ENCODE measurements at regions not wholly inside any gene's neighbourhood (a gene's known extent, or its start where the extent isn't known, plus 50 kb on each side); places are given as distances from the start of the nearest gene placed in this dataset.

GRCh38 chr17:53548252-53548651 is 274.5 kb upstream of the KIF2B start:
- Histone ChIP-seq H2AFZ (ENCODE audit: low read depth, low read length) (no peak overlapping the region), H3K14ac (ENCODE audit: low read length in 2 of 2) (no peak overlapping the region), H3K79me1 (replicated peaks; ENCODE audit: low read length, poor library complexity, severe bottlenecking) (no peaks in the 10 kb centered on the region), H3K9me3 (ENCODE audit: control insufficient read depth, low read length) (peaks cover 7% of the 10 kb centered on the region), H3K9ac (ENCODE audit: low read length) (no peak overlapping the region), H4K8ac (ENCODE audit: low read length) (no peak overlapping the region), H2BK12ac (ENCODE audit: low read length in 2 of 2) (no peak overlapping the region), H3K4ac (ENCODE audit: low read depth in 1 of 2, low read length in 2 of 2) (no peak overlapping the region), H2BK15ac (ENCODE audit: low read depth, poor library complexity, severe bottlenecking) (no peak overlapping the region), H3K27me3 (ENCODE audit: control insufficient read depth in 1 of 2, insufficient read depth in 1 of 2, low read length in 2 of 2) (no peaks in the 10 kb centered on the region), H3K36me3 (ENCODE audit: control insufficient read depth in 1 of 2, insufficient read depth in 2 of 2, low read depth in 1 of 2, low read length in 2 of 2) (no peaks in the 10 kb centered on the region), H3K27ac (ENCODE audit: low read length, poor library complexity, severe bottlenecking) (no peak overlapping the region), H3K4me1 (ENCODE audit: control insufficient read depth, insufficient read depth, low read depth, low read length) (no peaks in the 10 kb centered on the region), H3K4me3 (ENCODE audit: insufficient read depth in 1 of 2, low read depth in 1 of 2, low read length in 2 of 2) (no peak overlapping the region), H3K4me2 (ENCODE audit: low read length, poor library complexity, severe bottlenecking) (no peak overlapping the region), H3K23ac (ENCODE audit: low read length in 2 of 2) (no peak overlapping the region), H2BK5ac (ENCODE audit: low read depth, low read length, poor library complexity, severe bottlenecking) (no peak overlapping the region), H3K18ac (ENCODE audit: low read depth in 1 of 2, low read length in 2 of 2) (no peak overlapping the region), H2BK120ac (ENCODE audit: low read depth, low read length) (no peak overlapping the region), H2AK5ac (ENCODE audit: low read length, severe bottlenecking) (no peak overlapping the region), H4K91ac (ENCODE audit: low read length) (no peak overlapping the region)
- 89% methylated on average over 2 of the region's 4 CpGs for WGBS
- DNase-seq = no peak

DNA sequence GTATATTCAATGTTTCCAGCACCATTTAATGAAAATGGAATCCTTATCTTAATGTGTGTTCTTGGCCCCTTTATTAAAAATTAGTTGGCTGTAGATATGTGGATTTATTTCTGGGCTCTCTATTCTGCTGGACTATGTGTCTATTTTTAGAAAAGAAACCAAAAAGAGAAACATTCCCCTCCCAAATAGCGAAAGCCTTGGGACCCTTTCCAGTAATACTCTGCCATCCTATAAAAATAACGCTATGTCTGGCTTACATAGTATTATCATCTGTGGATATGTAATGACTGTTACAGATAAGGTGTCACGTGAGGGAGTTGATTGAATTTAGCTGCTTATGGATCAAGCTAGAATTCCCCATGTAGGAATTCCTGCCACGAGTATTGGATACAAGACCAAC is 279.3 kb upstream of the KIF2B start:
- WGBS = 73% methylated on average over 2 of the region's 4 CpGs

GRCh38 chr17:53538129-53538617 is 284.6 kb upstream of the KIF2B start:
- Histone ChIP-seq H4K91ac (ENCODE audit: low read length) (no peak overlapping the region), H3K4me1 (ENCODE audit: control insufficient read depth, insufficient read depth, low read depth, low read length) (no peaks in the 10 kb centered on the region), H2BK5ac (ENCODE audit: low read depth, low read length, poor library complexity, severe bottlenecking) (no peak overlapping the region), H3K27ac (ENCODE audit: low read length, poor library complexity, severe bottlenecking) (no peak overlapping the region), H3K4me2 (ENCODE audit: low read length, poor library complexity, severe bottlenecking) (no peak overlapping the region), H3K14ac (ENCODE audit: low read length in 2 of 2) (no peak overlapping the region), H3K9me3 (ENCODE audit: control insufficient read depth, low read length) (peaks cover 5% of the 10 kb centered on the region), H2BK12ac (ENCODE audit: low read length in 2 of 2) (no peak overlapping the region), H2BK120ac (ENCODE audit: low read depth, low read length) (no peak overlapping the region), H3K4ac (ENCODE audit: low read depth in 1 of 2, low read length in 2 of 2) (no peak overlapping the region), H2AK5ac (ENCODE audit: low read length, severe bottlenecking) (no peak overlapping the region), H3K18ac (ENCODE audit: low read depth in 1 of 2, low read length in 2 of 2) (no peak overlapping the region), H3K27me3 (ENCODE audit: control insufficient read depth in 1 of 2, insufficient read depth in 1 of 2, low read length in 2 of 2) (no peaks in the 10 kb centered on the region), H3K9ac (ENCODE audit: low read length) (no peak overlapping the region), H3K4me3 (ENCODE audit: insufficient read depth in 1 of 2, low read depth in 1 of 2, low read length in 2 of 2) (no peak overlapping the region), H2BK15ac (ENCODE audit: low read depth, poor library complexity, severe bottlenecking) (no peak overlapping the region), H4K8ac (ENCODE audit: low read length) (no peak overlapping the region), H3K79me1 (replicated peaks; ENCODE audit: low read length, poor library complexity, severe bottlenecking) (no peaks in the 10 kb centered on the region), H3K23ac (ENCODE audit: low read length in 2 of 2) (no peak overlapping the region), H3K36me3 (ENCODE audit: control insufficient read depth in 1 of 2, insufficient read depth in 2 of 2, low read depth in 1 of 2, low read length in 2 of 2) (no peaks in the 10 kb centered on the region), H2AFZ (ENCODE audit: low read depth, low read length) (no peak overlapping the region)
- no peak for DNase-seq
- WGBS = 93% methylated on average over 2 of the region's 2 CpGs

More for the DNA sequence above, 279.3 kb upstream of the KIF2B start:
- Histone ChIP-seq H2BK120ac (ENCODE audit: low read depth, low read length) (no peak overlapping the region), H3K79me1 (replicated peaks; ENCODE audit: low read length, poor library complexity, severe bottlenecking) (no peaks in the 10 kb centered on the region), H2BK12ac (ENCODE audit: low read length in 2 of 2) (no peak overlapping the region), H2AFZ (ENCODE audit: low read depth, low read length) (no peak overlapping the region), H4K91ac (ENCODE audit: low read length) (no peak overlapping the region), H2AK5ac (ENCODE audit: low read length, severe bottlenecking) (no peak overlapping the region), H3K9ac (ENCODE audit: low read length) (no peak overlapping the region), H3K4me1 (ENCODE audit: control insufficient read depth, insufficient read depth, low read depth, low read length) (no peaks in the 10 kb centered on the region), H3K9me3 (ENCODE audit: control insufficient read depth, low read length) (no peaks in the 10 kb centered on the region), H3K27me3 (ENCODE audit: control insufficient read depth in 1 of 2, insufficient read depth in 1 of 2, low read length in 2 of 2) (no peaks in the 10 kb centered on the region), H3K4me3 (ENCODE audit: insufficient read depth in 1 of 2, low read depth in 1 of 2, low read length in 2 of 2) (no peak overlapping the region), H2BK5ac (ENCODE audit: low read depth, low read length, poor library complexity, severe bottlenecking) (no peak overlapping the region), H3K4ac (ENCODE audit: low read depth in 1 of 2, low read length in 2 of 2) (no peak overlapping the region), H3K36me3 (ENCODE audit: control insufficient read depth in 1 of 2, insufficient read depth in 2 of 2, low read depth in 1 of 2, low read length in 2 of 2) (no peaks in the 10 kb centered on the region), H3K27ac (ENCODE audit: low read length, poor library complexity, severe bottlenecking) (no peak overlapping the region), H2BK15ac (ENCODE audit: low read depth, poor library complexity, severe bottlenecking) (no peak overlapping the region), H3K18ac (ENCODE audit: low read depth in 1 of 2, low read length in 2 of 2) (no peak overlapping the region), H3K4me2 (ENCODE audit: low read length, poor library complexity, severe bottlenecking) (no peak overlapping the region), H4K8ac (ENCODE audit: low read length) (no peak overlapping the region), H3K23ac (ENCODE audit: low read length in 2 of 2) (no peak overlapping the region), H3K14ac (ENCODE audit: low read length in 2 of 2) (no peak overlapping the region)
- no peak for DNase-seq

DNA sequence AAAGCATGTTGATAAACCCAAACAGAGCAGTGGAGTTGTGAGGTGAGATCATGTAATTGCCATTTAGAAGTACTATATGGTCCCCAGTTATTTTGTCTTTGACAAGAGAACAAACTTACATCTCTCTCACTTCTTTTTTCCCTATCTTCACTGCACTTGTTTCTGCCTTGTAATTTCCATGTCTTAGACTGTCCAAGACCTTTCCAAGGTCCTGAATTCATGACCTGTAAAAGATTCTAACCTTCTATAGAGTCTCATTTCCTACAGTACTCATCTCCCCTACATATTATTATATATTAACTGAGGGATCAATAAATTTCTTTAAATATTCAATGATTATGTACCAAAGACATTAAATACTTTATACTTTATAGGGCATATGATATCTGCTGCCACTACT is 295.3 kb upstream of the KIF2B start:
- no peak overlapping the region for H3K23ac ChIP-seq (ENCODE audit: low read length in 2 of 2)
- no peaks in the 10 kb centered on the region for H3K79me1 ChIP-seq (replicated peaks; ENCODE audit: low read length, poor library complexity, severe bottlenecking)
- no peak overlapping the region for H3K4me2 ChIP-seq (ENCODE audit: low read length, poor library complexity, severe bottlenecking)
- H2BK15ac ChIP-seq (ENCODE audit: low read depth, poor library complexity, severe bottlenecking) = no peak overlapping the region
- no peak overlapping the region for H3K4ac ChIP-seq (ENCODE audit: low read depth in 1 of 2, low read length in 2 of 2)
- H3K27me3 ChIP-seq (ENCODE audit: control insufficient read depth in 1 of 2, insufficient read depth in 1 of 2, low read length in 2 of 2) = no peaks in the 10 kb centered on the region
- H3K36me3 ChIP-seq (ENCODE audit: control insufficient read depth in 1 of 2, insufficient read depth in 2 of 2, low read depth in 1 of 2, low read length in 2 of 2) = no peaks in the 10 kb centered on the region
- H2BK5ac ChIP-seq (ENCODE audit: low read depth, low read length, poor library complexity, severe bottlenecking) = no peak overlapping the region
- no peak overlapping the region for H2AK5ac ChIP-seq (ENCODE audit: low read length, severe bottlenecking)
- H4K8ac ChIP-seq (ENCODE audit: low read length) = no peak overlapping the region
- H3K4me3 ChIP-seq (ENCODE audit: insufficient read depth in 1 of 2, low read depth in 1 of 2, low read length in 2 of 2) = no peak overlapping the region
- no peak overlapping the region for H3K9ac ChIP-seq (ENCODE audit: low read length)
- no peak overlapping the region for H3K14ac ChIP-seq (ENCODE audit: low read length in 2 of 2)
- no peak overlapping the region for H3K18ac ChIP-seq (ENCODE audit: low read depth in 1 of 2, low read length in 2 of 2)
- peaks cover 18% of the 10 kb centered on the region for H3K9me3 ChIP-seq (ENCODE audit: control insufficient read depth, low read length)
- no peak overlapping the region for H2BK120ac ChIP-seq (ENCODE audit: low read depth, low read length)
- no peaks in the 10 kb centered on the region for H3K4me1 ChIP-seq (ENCODE audit: control insufficient read depth, insufficient read depth, low read depth, low read length)
- no peak overlapping the region for H3K27ac ChIP-seq (ENCODE audit: low read length, poor library complexity, severe bottlenecking)
- no peak overlapping the region for H2BK12ac ChIP-seq (ENCODE audit: low read length in 2 of 2)
- no peak for DNase-seq
- no peak overlapping the region for H2AFZ ChIP-seq (ENCODE audit: low read depth, low read length)
- no peak overlapping the region for H4K91ac ChIP-seq (ENCODE audit: low read length)

Data from mesenchymal stem cell (in vitro differentiated cells and primary cell).